Spleen (tissue), 11 donors: ENCODE measurements at regions not wholly inside any gene's neighbourhood (a gene's known extent, or its start where the extent isn't known, plus 50 kb on each side); places are given as distances from the start of the nearest gene placed in this dataset.

ENCODE experiments used
- DNase-seq: peaks from one replicate; pipeline ENCODE4 v3.0.0-alpha.2; 2020
- H3K27ac ChIP-seq, 8 donors: fragments of 200-600 bp; sonication (generic) in 7 of 8; 1 replicate in 4 of 8; 2 replicates in 4 of 8; pipeline versions ENCODE4 v1.5.0 to v1.8.0; 2016 to 2021; ENCODE audit warnings: inconsistent platforms in 4 of 8, mild to moderate bottlenecking in 4 of 8, moderate library complexity in 1 of 8
- H3K27me3 ChIP-seq, 7 donors: fragments of 200-600 bp; sonication (generic) in 6 of 7; replicated peaks in 1 of 7; 1 replicate in 4 of 7; 2 replicates in 3 of 7; pipeline versions ENCODE4 v1.5.0 to v1.8.0; 2016 to 2021; ENCODE audit warnings: inconsistent platforms in 3 of 7, mild to moderate bottlenecking in 1 of 7
- H3K36me3 ChIP-seq, 6 donors: fragments of 200-600 bp; sonication (generic) in 5 of 6; 1 replicate in 4 of 6; 2 replicates in 2 of 6; pipeline versions ENCODE4 v1.5.0 to v1.8.0; 2016 to 2021; ENCODE audit warnings: inconsistent platforms in 2 of 6
- H3K4me1 ChIP-seq, 6 donors: fragments of 200-600 bp; sonication (generic) in 5 of 6; 1 replicate in 3 of 6; 2 replicates in 3 of 6; pipeline versions ENCODE4 v1.5.0 to v1.8.0; 2016 to 2021; ENCODE audit warnings: inconsistent platforms in 3 of 6
- H3K4me3 ChIP-seq, 8 donors: fragments of 200-600 bp; sonication (generic) in 7 of 8; 1 replicate in 4 of 8; 2 replicates in 4 of 8; pipeline versions ENCODE4 v1.5.0 to v1.8.0; 2016 to 2021; ENCODE audit warnings: inconsistent platforms in 4 of 8, mild to moderate bottlenecking in 4 of 8, moderate library complexity in 2 of 8
- H3K9me3 ChIP-seq, 8 donors: fragments of 200-600 bp; sonication (generic) in 7 of 8; 1 replicate in 4 of 8; 2 replicates in 4 of 8; pipeline versions ENCODE4 v1.5.0 to v1.8.0; 2016 to 2021; ENCODE audit warnings: inconsistent platforms in 4 of 8
- POLR2A ChIP-seq, 3 donors: fragments of 450-650 bp; IDR thresholded peaks; one replicate each; pipeline ENCODE4 v1.5.1; 2017; ENCODE audit warnings: antibody characterized with exemption in 3 of 3, mild to moderate bottlenecking in 1 of 3
- POLR2AphosphoS5 ChIP-seq, 3 donors: sonication (generic); formaldehyde crosslinking; IDR thresholded peaks; one replicate each; pipeline ENCODE4 v1.5.1; 2017; ENCODE audit warnings: antibody characterized with exemption in 3 of 3
- WGBS, 5 donors: extraction: QIAGEN DNeasy Blood & Tissue Kit in 3 of 5; methylation state at CpG; one replicate each; pipeline versions ENCODE4 v1.1.5 to v1.1.7; 2013 to 2018; 5-methylcytosine and 5-hydroxymethylcytosine counted together
- intact Hi-C: fragments of 100-400 bp; cut with DNase I; formaldehyde crosslinking; loops from one replicate; pipeline ENCODE4 v1.15.0; 2023; ENCODE audit warnings: low total_unique reads
- TF ChIP-seq, protein P1 (sequence below), 11 experiments: fragments of 200-600 bp in 7 of 11; fragments of 450-650 bp in 4 of 11; sonication (generic) in 4 of 11; IDR thresholded peaks in 8 of 11; conservative IDR thresholded peaks in 3 of 11; 1 replicate in 7 of 11; 2 replicates in 4 of 11; pipeline versions ENCODE4 v1.4.0 to v1.8.0; 2016 to 2021; ENCODE audit warnings: antibody characterized with exemption in 11 of 11, inconsistent platforms in 4 of 11, mild to moderate bottlenecking in 1 of 11
- donor health status: healthy with polysubstance abuse.
- donor health status: DM: no; HTN: no; CAD: no; lungs with moderate emphysema.
- donor health status: DM: no; HTN: no; CAD: no.
- donor health status: Bipolar disorder and iron deficiency.
- donor health status: healthy.
- donor health status: DM: no; HTN: no; CAD: no.
- donor health status: DM: yes; HTN: yes; CAD: no.

GRCh38 chr5:32955814-32956213 lies 244.7 kb downstream of the NPR3 start:
- H3K9me3 ChIP-seq = no peaks in the 10 kb centered on the region
- no peak overlapping the region for H3K4me3 ChIP-seq
- TF ChIP-seq POLR2A (IDR thresholded peaks at IDR 0.05) (no peak), POLR2AphosphoS5 (IDR thresholded peaks at IDR 0.05) (no peak)
- TF ChIP-seq, protein P1, sequence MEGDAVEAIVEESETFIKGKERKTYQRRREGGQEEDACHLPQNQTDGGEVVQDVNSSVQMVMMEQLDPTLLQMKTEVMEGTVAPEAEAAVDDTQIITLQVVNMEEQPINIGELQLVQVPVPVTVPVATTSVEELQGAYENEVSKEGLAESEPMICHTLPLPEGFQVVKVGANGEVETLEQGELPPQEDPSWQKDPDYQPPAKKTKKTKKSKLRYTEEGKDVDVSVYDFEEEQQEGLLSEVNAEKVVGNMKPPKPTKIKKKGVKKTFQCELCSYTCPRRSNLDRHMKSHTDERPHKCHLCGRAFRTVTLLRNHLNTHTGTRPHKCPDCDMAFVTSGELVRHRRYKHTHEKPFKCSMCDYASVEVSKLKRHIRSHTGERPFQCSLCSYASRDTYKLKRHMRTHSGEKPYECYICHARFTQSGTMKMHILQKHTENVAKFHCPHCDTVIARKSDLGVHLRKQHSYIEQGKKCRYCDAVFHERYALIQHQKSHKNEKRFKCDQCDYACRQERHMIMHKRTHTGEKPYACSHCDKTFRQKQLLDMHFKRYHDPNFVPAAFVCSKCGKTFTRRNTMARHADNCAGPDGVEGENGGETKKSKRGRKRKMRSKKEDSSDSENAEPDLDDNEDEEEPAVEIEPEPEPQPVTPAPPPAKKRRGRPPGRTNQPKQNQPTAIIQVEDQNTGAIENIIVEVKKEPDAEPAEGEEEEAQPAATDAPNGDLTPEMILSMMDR (IDR thresholded peaks at IDR 0.05 in 8 of 11, conservative IDR thresholded peaks at IDR 0.05 in 3 of 11) = no peak
- no peaks in the 10 kb centered on the region for H3K4me1 ChIP-seq
- 44 to 84% (median 78%) methylated on average over 1 of the region's 1 CpG for WGBS, 5 donors
- no peak overlapping the region for H3K27ac ChIP-seq
- no peaks in the 10 kb centered on the region for H3K27me3 ChIP-seq
- DNase-seq = no peak
- no peaks in the 10 kb centered on the region for H3K36me3 ChIP-seq
- intact Hi-C loops = no loop called here

GRCh38 chr5:32960340-32961058 lies 249.4 kb downstream of the NPR3 start:
- intact Hi-C loops = no loop called here
- Histone ChIP-seq H3K4me1 (no peaks in the 10 kb centered on the region), H3K27ac (no peak overlapping the region), H3K4me3 (no peak overlapping the region), H3K9me3 (no peaks in the 10 kb centered on the region), H3K27me3 (no peaks in the 10 kb centered on the region), H3K36me3 (no peaks in the 10 kb centered on the region)
- no peak for DNase-seq
- 64 to 86% (median 76%) methylated on average over 2 of the region's 2 CpGs for WGBS, 5 donors
- TF ChIP-seq, protein P1 (IDR thresholded peaks at IDR 0.05 in 8 of 11, conservative IDR thresholded peaks at IDR 0.05 in 3 of 11) = no peak
- no peak for TF ChIP-seq POLR2AphosphoS5 (IDR thresholded peaks at IDR 0.05)
- no peak for TF ChIP-seq POLR2A (IDR thresholded peaks at IDR 0.05)

DNA sequence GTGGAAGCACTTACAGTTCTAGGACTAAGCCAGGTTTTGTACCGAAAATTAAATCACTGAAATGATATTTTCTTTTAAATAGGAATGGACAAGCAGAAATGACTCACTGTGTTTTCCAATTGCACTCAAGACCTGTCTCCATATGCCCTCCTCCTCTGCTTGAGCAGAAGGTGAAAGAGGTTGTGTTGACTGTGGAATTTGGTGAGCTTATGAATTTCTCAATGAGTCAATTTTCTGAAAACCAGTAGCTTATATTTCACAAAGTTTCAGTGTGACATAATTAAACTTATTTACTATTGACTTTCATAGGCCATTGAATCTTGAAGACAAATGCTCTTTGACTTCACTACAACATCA lies 249.9 kb downstream of the NPR3 start:
- H3K27ac ChIP-seq = no peak overlapping the region
- TF ChIP-seq POLR2A (IDR thresholded peaks at IDR 0.05) (no peak), POLR2AphosphoS5 (IDR thresholded peaks at IDR 0.05) (no peak)
- TF ChIP-seq, protein P1 (IDR thresholded peaks at IDR 0.05 in 8 of 11, conservative IDR thresholded peaks at IDR 0.05 in 3 of 11) = no peak
- no peak overlapping the region for H3K4me3 ChIP-seq
- no peaks in the 10 kb centered on the region for H3K27me3 ChIP-seq
- H3K9me3 ChIP-seq = no peaks in the 10 kb centered on the region
- no peak for DNase-seq
- no peaks in the 10 kb centered on the region for H3K4me1 ChIP-seq
- no peaks in the 10 kb centered on the region for H3K36me3 ChIP-seq
- WGBS, 5 donors = 80 to 98% (median 91%) methylated on average over 1 of the region's 1 CpG
- intact Hi-C loops = no loop called here

DNA sequence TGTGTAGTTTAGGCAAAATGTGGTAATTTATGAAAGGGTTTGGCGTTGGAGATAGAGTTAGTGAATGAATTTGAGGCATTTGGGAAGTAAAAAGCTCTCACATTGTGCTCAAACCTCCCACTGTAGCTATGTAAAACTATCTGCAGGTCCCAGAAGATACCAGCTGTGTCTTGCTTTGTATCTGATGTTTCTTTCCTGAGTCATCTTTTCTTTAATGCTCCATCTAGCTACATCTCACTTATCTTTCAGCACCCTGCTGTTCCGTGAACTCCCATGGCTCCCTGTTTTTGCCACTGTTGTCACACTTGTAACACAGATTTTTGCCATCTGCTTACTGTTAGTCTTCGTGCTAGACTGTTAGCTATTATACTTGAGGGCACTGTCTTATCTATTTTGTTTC lies 253.1 kb downstream of the NPR3 start:
- TF ChIP-seq POLR2AphosphoS5 (IDR thresholded peaks at IDR 0.05) = no peak
- TF ChIP-seq POLR2A (IDR thresholded peaks at IDR 0.05) = no peak
- TF ChIP-seq, protein P1 (IDR thresholded peaks at IDR 0.05 in 8 of 11, conservative IDR thresholded peaks at IDR 0.05 in 3 of 11) = no peak
- no peaks in the 10 kb centered on the region for H3K36me3 ChIP-seq
- no peak overlapping the region for H3K27ac ChIP-seq
- H3K4me1 ChIP-seq = no peaks in the 10 kb centered on the region
- WGBS, 5 donors = 57 to 81% (median 78%) methylated on average over 3 of the region's 3 CpGs
- no peak overlapping the region for H3K4me3 ChIP-seq
- no peaks in the 10 kb centered on the region for H3K9me3 ChIP-seq
- DNase-seq = no peak
- intact Hi-C loops = no loop called here
- no peaks in the 10 kb centered on the region for H3K27me3 ChIP-seq
